NT2/D1 (cell line): ENCODE measurements at regions not wholly inside any gene's neighbourhood (a gene's known extent, or its start where the extent isn't known, plus 50 kb on each side); places are given as distances from the start of the nearest gene placed in this dataset.

ENCODE experiments used
- SUZ12 ChIP-seq: IDR thresholded peaks from 2 replicates; pipeline ENCODE4 v1.6.1; 2011; ENCODE audit not compliant: insufficient read length, insufficient read depth; ENCODE audit errors: extremely low read depth
- YY1 ChIP-seq: IDR thresholded peaks from 2 replicates; pipeline ENCODE4 v1.6.1; 2011; ENCODE audit not compliant: insufficient read length, insufficient read depth
- ZNF274 ChIP-seq: IDR thresholded peaks from 2 replicates; pipeline ENCODE4 v1.6.1; 2011; ENCODE audit warnings: mild to moderate bottlenecking, low read depth, low read length

DNA sequence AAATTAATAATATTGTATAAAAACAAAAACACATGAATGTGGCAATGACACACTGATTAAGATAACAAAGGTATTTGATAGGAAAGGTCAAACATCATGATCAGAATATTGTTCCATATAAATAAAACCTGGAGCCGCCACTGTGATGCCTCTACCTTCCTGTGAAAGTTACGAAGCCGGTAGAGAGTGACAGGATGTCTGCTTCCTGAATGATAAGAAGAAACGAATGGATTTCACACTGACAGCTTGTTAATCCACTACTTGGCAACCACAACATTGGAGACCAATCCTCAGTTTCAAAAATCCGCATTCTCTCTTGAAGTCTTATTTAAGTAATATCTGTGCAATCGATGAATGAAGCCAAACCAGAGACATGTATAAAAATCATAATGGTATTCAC, 315.1 kb downstream of the HDGFL1 start:
- TF ChIP-seq ZNF274: no peak
- no peak for TF ChIP-seq YY1
- TF ChIP-seq SUZ12: no peak
